Renal pelvis (tissue), 1 donor: ENCODE measurements at regions not wholly inside any gene's neighbourhood (a gene's known extent, or its start where the extent isn't known, plus 50 kb on each side); places are given as distances from the start of the nearest gene placed in this dataset.
A peak's percentile ranks its signal among the peaks of the same experiment; 100 is the strongest.
"Not testable (repeated sequence)": the region's sequence is repeated elsewhere in the genome, so short reads cannot be mapped to it uniquely, and the experiment has no call there.

ENCODE experiments used
- DNase-seq: peaks from one replicate; pipeline ENCODE4 v3.0.0-alpha.2; 2013

GRCh38 chr5:10126900-10127299 is 122.8 kb downstream of the ATPSCKMT start:
- DNase-seq: no peak

DNA sequence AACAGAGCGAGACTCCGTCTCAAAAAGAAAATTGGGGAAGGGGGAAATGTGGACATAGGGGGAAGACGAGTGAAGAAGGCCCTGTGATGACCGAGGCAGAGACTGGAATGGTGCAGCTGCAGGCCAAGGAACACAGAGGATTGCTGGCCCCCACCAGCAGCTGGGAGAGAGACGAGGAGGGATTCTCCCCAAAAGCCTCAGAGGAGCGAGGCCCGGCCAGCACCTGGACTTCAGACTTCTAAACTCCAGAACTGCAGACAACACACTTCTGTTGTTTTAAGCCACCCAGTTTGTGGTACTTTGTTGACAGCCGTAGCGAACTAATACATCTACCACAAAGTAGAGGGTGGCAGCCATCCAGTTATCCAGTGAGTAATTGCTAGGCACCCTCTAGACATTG is 124.6 kb downstream of the ATPSCKMT start:
- no peak for DNase-seq

GRCh38 chr5:10124287-10124686 is 125.4 kb downstream of the ATPSCKMT start:
- DNase-seq: no peak

- no peak for DNase-seq
These were observed 126.3 kb downstream of the ATPSCKMT start for GRCh38 chr5:10123254-10123989.

DNA sequence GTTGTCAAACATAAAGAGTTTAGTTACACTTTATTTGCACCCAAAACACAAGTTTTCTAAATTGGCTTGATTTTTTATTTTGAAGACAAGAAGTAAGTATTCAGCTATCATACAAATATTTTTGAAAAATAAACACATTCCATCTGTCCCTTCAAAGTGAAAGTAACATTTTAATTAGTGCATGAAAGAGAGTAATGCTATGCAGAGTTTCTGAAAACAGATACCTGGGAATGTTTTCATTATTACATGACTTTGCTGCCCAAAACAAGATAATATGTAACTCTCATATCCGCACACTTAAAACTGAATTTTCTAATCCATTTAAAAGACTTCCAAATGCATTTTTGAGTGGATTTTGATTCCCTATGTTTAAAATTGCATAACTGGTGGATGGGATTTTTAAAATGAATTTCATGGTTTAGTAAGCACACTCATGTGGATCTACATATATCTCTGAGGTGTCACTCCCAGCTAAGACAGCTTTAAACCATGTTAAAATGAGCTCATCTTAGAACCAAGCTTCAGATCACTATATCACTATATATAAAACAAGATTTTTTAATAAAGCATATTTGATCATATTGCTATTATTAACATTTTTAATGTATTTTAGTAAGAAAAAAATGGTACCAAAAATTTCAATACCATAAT is 127.5 kb downstream of the ATPSCKMT start:
- DNase-seq: no peak

DNA sequence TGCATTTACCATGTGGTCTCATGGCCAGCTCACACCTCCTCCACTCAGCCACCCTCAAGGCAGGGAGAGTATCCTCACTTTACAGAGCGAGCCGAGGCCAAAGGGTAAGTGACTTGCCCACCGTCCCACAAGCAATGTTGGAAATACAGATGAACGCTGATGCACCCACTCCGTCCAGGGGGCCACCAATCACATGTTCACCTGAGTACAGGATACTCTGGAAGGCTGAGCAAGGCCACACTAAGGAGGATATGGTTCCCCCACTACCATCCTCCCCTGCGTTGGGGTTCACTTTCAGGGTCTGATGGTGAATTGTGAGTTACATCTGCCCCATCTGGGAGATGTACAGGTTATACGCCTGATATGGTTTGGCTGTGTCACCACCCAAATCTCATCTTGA is 128.8 kb downstream of the ATPSCKMT start:
- DNase-seq: no peak

DNA sequence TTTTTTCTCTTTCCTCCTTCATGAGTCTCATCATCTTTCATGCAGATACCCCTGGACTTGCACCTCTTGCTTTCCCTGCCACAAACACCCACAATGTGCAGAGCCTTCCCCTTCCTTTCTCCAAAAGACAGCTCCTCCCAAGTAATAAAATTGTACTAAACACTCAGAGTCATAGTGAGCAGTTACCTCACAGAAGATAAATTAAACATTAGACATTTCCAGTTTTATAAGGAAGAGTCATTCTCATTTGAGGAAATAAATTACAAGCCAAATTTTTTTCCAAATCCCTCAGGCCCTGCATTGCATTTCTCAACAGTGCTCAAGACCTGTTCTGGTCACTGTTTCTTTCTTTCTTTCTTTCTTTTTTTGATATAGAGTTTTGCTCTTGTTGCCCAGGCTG is 131.5 kb downstream of the ATPSCKMT start:
- DNase-seq: no peak

DNA sequence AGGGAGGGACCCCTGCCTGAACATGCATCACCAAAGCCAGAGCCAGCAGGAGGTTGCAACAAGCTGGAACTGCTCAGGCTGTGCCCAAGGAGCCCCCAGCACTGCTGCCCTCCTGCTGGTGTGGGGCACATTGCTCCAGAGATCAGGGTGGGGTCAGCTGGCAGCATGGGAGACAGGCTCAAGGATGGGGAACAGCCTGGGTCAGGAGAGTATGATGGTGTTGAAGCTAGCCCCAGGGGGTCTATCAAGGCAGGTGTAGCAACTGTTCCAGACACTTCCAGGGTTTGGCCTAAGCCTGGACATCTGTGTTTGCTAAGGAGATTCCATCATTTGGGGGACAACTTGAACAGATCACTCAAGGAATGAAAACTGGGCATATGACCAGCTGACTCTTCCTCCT is 133.1 kb downstream of the ATPSCKMT start:
- no peak for DNase-seq

DNA sequence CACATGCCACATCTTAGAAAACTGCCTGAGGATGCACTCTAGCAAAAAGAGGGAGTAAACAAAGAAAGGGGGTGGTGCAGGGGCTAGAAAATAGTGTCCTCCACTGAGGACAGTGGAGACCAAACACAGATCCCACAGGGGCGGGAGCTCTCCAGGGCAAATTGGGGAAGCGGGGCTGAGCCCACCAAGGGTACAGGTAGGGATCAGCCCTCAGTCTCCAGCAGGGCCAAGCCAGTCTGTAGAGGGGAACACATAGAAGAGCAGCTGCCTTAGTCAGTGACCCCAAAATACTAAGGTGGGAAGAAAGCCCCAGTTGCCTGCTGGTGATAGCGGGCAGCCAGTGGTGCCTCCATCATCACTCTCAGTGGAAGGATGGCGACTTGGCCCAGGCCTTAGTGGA is 134.0 kb downstream of the ATPSCKMT start:
- no peak for DNase-seq

GRCh38 chr5:10111571-10111970 is 138.1 kb downstream of the ATPSCKMT start:
- peak; percentile 35 for DNase-seq

- DNase-seq: no peak
These were observed 139.5 kb downstream of the ATPSCKMT start for GRCh38 chr5:10110228-10110627.

GRCh38 chr5:10109299-10109698 is 140.4 kb downstream of the ATPSCKMT start:
- DNase-seq: no peak

- no peak for DNase-seq
These were observed 142.9 kb downstream of the ATPSCKMT start for GRCh38 chr5:10106806-10107205.

DNA sequence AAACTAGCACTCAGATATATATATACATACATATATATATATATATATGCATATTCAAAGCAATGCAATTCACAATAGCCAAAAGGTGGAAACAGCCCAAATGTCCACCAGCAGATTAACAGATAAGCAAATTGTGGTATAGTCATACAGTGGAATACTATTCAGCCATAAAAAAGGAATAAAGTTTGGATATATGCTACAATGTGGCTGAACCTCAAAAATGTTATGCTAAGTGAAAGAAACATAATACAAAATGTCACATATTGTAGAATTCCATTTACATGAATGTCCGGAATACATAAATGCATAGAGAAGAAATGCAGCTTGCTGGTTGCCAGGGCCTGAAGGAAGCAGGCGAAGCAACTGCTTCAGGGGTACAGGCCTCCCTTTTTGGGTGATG is 143.4 kb downstream of the ATPSCKMT start:
- DNase-seq: no peak

GRCh38 chr5:10102706-10103497 is 146.8 kb downstream of the ATPSCKMT start:
- no peak for DNase-seq

GRCh38 chr5:10102235-10102634 is 147.5 kb downstream of the ATPSCKMT start:
- DNase-seq: not testable (repeated sequence)

DNA sequence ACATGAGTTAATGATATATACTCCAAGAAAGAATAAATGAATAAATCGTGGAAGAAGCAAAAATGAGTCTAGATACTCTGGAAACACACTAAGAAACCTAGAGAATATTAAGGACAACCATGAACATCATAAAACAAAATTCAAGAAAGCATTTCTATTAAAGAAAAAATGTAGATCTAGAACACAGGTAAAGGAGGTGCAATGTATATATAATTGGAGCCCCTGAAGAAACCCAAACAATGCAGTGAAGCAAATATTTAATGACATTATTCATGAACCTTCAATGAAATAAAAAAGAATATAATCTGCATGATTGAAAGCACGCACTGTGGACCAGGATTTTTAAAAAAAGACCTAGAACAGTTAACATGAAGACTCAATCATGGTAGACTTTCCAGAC is 150.1 kb downstream of the ATPSCKMT start:
- DNase-seq: no peak

DNA sequence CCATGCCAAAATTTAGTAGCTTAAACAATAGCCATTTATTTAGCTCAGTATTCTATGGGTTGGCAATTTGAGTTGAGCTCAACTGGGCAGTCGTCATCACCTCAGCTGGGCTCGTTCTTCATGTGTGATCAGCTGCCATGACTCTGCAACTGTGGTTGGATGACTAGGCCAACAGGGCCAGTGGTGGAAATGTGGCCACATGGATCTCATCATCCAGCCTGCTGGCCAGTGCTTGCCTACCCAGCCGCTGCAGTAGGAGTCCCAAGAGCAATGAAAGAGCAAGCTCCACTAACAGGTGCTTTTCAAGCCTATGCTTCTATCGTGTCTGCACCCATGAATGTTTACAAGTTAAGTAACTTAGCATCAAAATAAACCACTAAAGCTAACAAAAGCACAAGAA is 158.0 kb downstream of the ATPSCKMT start:
- DNase-seq: no peak

- DNase-seq: no peak
These were observed 159.6 kb downstream of the ATPSCKMT start for GRCh38 chr5:10090074-10090473.

- no peak for DNase-seq
These were observed 164.5 kb downstream of the ATPSCKMT start for GRCh38 chr5:10085185-10085584.

DNA sequence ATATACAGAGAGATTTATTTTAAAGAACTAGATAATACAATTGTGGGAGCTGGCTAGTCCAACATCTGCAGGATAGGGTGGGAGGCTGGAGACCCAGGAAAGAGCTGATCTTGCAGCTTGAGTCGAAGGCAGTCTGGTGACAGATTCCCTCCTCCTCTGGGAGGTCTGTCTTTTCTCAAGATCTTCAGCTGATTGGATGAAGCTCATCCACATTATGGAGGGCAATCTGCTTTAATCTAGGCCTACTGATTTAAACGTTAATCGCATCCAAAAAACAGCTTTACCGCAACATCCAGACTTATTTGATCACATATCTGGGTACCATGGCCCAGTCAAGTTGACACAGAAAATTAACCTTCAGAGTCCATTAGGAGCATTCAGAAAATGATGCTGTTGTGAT is 168.1 kb downstream of the ATPSCKMT start:
- no peak for DNase-seq

- peak; percentile 11 for DNase-seq
These were observed 171.7 kb downstream of the ATPSCKMT start for GRCh38 chr5:10077791-10078545.
